Gastroesophageal sphincter (tissue), 4 donors: ENCODE measurements at regions not wholly inside any gene's neighbourhood (a gene's known extent, or its start where the extent isn't known, plus 50 kb on each side); places are given as distances from the start of the nearest gene placed in this dataset.

ENCODE experiments used
- ATAC-seq: fragments of 150-250 bp; one replicate; pipeline ENCODE4 v1.9.1; 2016; ENCODE audit warnings: mild to moderate bottlenecking, moderate library complexity
- H3K27ac ChIP-seq, 4 donors: fragments of 200-600 bp; sonication (generic) in 3 of 4; 1 replicate in 3 of 4; 2 replicates in 1 of 4; pipeline ENCODE4 v1.5.1; 2016 to 2019
- H3K27me3 ChIP-seq: fragments of 200-600 bp; sonication (generic); one replicate; pipeline ENCODE4 v1.5.1; 2019
- H3K36me3 ChIP-seq, 2 donors: fragments of 200-600 bp; sonication (generic); one replicate each; pipeline ENCODE4 v1.5.1; 2019; ENCODE audit warnings: control low read depth in 1 of 2
- H3K4me1 ChIP-seq, 3 donors: fragments of 200-600 bp; sonication (generic); 1 replicate in 2 of 3; 2 replicates in 1 of 3; pipeline ENCODE4 v1.5.1; 2016 to 2019; ENCODE audit warnings: control low read depth in 2 of 3
- H3K4me3 ChIP-seq, 2 donors: fragments of 200-600 bp; sonication (generic); one replicate each; pipeline ENCODE4 v1.5.1; 2019; ENCODE audit warnings: mild to moderate bottlenecking in 1 of 2, moderate library complexity in 1 of 2
- H3K9me3 ChIP-seq, 3 donors: fragments of 200-600 bp; sonication (generic); one replicate each; pipeline ENCODE4 v1.5.1; 2017 to 2019; ENCODE audit warnings: control low read depth in 2 of 3
- CTCF ChIP-seq, 4 experiments: fragments of 200-600 bp in 2 of 4; fragments of 450-650 bp in 2 of 4; sonication (generic) in 1 of 4; IDR thresholded peaks; one replicate each; pipeline ENCODE4 v1.5.1; 2017 to 2019; ENCODE audit warnings: antibody characterized with exemption in 4 of 4, mild to moderate bottlenecking in 2 of 4, moderate library complexity in 2 of 4
- EP300 ChIP-seq: sonication (generic); formaldehyde crosslinking; IDR thresholded peaks from one replicate; pipeline ENCODE4 v1.6.1; 2017; ENCODE audit warnings: antibody characterized with exemption, mild to moderate bottlenecking
- POLR2A ChIP-seq, 2 donors: fragments of 450-650 bp; IDR thresholded peaks; one replicate each; pipeline ENCODE4 v1.6.1; 2017; ENCODE audit warnings: antibody characterized with exemption in 2 of 2, mild to moderate bottlenecking in 2 of 2, moderate library complexity in 1 of 2
- POLR2AphosphoS5 ChIP-seq: sonication (generic); formaldehyde crosslinking; IDR thresholded peaks from one replicate; pipeline ENCODE4 v1.6.1; 2017; ENCODE audit warnings: antibody characterized with exemption
- WGBS, 2 donors: methylation state at CpG; one replicate each; pipeline ENCODE4 v1.1.5; 2018; ENCODE audit warnings: low coverage in 1 of 2; 5-methylcytosine and 5-hydroxymethylcytosine counted together

GRCh38 chr2:104904889-104905288, 51.0 kb downstream of the POU3F3 start:
- Histone ChIP-seq H3K4me3 (no peak overlapping the region), H3K27me3 (peaks cover 30% of the 10 kb centered on the region), H3K4me1 (no peaks in the 10 kb centered on the region), H3K27ac (no peak overlapping the region), H3K36me3 (no peaks in the 10 kb centered on the region), H3K9me3 (no peaks in the 10 kb centered on the region)
- no peak for ATAC-seq
- WGBS, 2 donors: 79 to 87% methylated on average over 5 to 6 of the region's 6 CpGs
- TF ChIP-seq POLR2AphosphoS5 (no peak), CTCF (IDR thresholded peaks at IDR 0.05) (no peak)

GRCh38 chr2:104909317-104909716, 55.4 kb downstream of the POU3F3 start:
- no peaks in the 10 kb centered on the region for H3K4me1 ChIP-seq
- H3K4me3 ChIP-seq: no peak overlapping the region
- no peaks in the 10 kb centered on the region for H3K27me3 ChIP-seq
- 85 to 100% methylated on average over 2 to 5 of the region's 5 CpGs for WGBS, 2 donors
- TF ChIP-seq POLR2A (IDR thresholded peaks at IDR 0.05) (no peak), EP300 (no peak), POLR2AphosphoS5 (no peak), CTCF (IDR thresholded peaks at IDR 0.05) (no peak)
- H3K27ac ChIP-seq: no peak overlapping the region
- no peaks in the 10 kb centered on the region for H3K36me3 ChIP-seq
- H3K9me3 ChIP-seq: no peaks in the 10 kb centered on the region
- no peak for ATAC-seq

- TF ChIP-seq POLR2AphosphoS5 (no peak), CTCF (IDR thresholded peaks at IDR 0.05) (no peak), EP300 (no peak), POLR2A (IDR thresholded peaks at IDR 0.05) (no peak)
- no peaks in the 10 kb centered on the region for H3K36me3 ChIP-seq
- H3K4me1 ChIP-seq: no peaks in the 10 kb centered on the region
- no peak overlapping the region for H3K4me3 ChIP-seq
- peaks cover 0 to 9% (median 0%) of the 10 kb centered on the region in 3 donors for H3K9me3 ChIP-seq
- WGBS, 2 donors: 57 to 58% methylated on average over 3 to 6 of the region's 6 CpGs
- H3K27me3 ChIP-seq: no peaks in the 10 kb centered on the region
- no peak for ATAC-seq
- H3K27ac ChIP-seq: no peak overlapping the region
Observed at GRCh38 chr2:104914509-104914908, 60.6 kb downstream of the POU3F3 start.

DNA sequence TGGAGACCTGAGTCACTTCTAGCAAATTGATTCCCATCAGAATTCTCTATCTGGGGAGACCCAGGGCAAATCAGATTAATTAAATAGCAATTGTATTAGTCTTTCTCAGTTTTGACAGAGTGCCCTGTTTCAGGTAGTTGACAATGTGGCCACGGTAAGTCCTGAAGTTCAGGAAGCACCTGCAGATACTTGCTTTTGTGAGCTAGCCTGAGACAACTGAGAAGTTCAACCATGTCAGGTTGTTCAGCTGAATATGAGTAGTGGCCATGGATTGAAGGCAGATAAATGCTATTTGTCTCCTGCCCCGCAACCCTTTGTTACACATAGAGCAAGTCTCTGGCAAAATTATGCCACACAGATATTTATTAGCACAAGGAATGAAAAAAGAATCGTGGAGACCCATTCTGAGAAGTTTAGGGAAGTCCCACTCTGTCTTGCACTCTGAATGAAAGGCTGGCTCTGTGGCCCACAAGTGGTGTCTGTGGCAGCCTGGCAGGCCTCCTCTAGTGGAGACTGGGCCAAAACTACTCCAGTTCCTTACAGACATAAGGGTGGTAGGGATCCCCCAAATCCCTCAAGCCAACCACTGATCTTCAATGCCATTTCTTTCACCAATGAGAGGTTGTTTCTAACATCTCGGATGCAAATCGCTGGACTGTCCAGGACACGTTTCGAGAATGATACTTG, 61.3 kb downstream of the POU3F3 start:
- WGBS, 2 donors: 79 to 84% methylated on average over 7 of the region's 7 CpGs
- Histone ChIP-seq H3K4me1 (no peaks in the 10 kb centered on the region), H3K9me3 (peaks cover 0 to 9% (median 0%) of the 10 kb centered on the region in 3 donors), H3K36me3 (no peaks in the 10 kb centered on the region), H3K27me3 (no peaks in the 10 kb centered on the region), H3K4me3 (no peak overlapping the region), H3K27ac (no peak overlapping the region)
- no peak for ATAC-seq
- TF ChIP-seq POLR2AphosphoS5: no peak
- TF ChIP-seq CTCF (IDR thresholded peaks at IDR 0.05): no peak
- TF ChIP-seq EP300: no peak
- TF ChIP-seq POLR2A (IDR thresholded peaks at IDR 0.05): no peak

DNA sequence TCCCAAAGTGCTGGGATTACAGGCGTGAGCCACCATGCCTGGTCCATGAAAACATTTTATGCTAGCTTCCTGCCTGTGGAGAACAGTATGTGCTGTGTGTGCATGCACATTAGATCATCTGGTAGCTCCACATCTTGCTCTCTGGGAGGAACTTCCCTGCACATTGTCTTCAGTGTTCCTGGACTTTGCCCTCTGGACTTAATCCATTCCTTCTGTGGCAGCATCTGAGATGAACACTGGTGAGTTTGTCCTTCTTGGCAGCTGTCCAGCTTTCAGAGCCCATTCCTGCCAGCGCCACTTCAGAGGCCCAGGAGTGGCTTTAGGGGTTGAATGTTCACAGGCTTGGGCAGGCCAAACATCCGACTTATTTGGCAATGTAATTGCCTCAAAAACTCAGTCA, 65.2 kb downstream of the POU3F3 start:
- H3K27me3 ChIP-seq: no peaks in the 10 kb centered on the region
- no peak for TF ChIP-seq EP300
- no peak for TF ChIP-seq POLR2A (IDR thresholded peaks at IDR 0.05)
- no peak for TF ChIP-seq CTCF (IDR thresholded peaks at IDR 0.05)
- no peak for TF ChIP-seq POLR2AphosphoS5
- no peaks in the 10 kb centered on the region for H3K4me1 ChIP-seq
- peaks cover 0 to 29% (median 0%) of the 10 kb centered on the region in 3 donors for H3K9me3 ChIP-seq
- no peak overlapping the region for H3K4me3 ChIP-seq
- H3K27ac ChIP-seq: no peak overlapping the region
- ATAC-seq: no peak
- H3K36me3 ChIP-seq: no peaks in the 10 kb centered on the region
- WGBS, 2 donors: 60 to 100% methylated on average over 1 to 2 of the region's 3 CpGs
